ENCODE measurements at regions not wholly inside any gene's neighbourhood (a gene's known extent, or its start where the extent isn't known, plus 50 kb on each side); places are given as distances from the start of the nearest gene placed in this dataset.
A peak's percentile ranks its signal among the peaks of the same experiment; 100 is the strongest.

DNA sequence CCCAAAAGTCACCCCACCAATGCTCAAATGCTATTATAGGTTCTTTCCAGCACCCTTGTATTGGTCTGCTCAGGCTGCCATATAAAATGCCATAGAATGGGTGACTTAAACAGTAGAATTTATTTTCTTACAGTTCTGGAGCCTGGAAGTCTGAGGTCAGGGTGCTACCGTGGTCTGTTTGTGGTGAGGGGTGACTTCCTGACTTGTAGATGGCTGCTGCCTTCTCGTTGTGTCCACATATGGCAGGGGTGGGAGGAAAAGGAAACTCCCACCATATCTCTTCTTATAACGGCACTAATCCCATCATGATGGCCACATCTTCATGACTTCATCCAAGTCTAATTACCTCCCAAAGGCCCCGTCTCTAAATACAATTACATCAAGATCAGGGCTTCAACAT, 257.8 kb upstream of the TARS1 start:
- in situ Hi-C loops (cut with HindIII; ENCODE audit: low pct_ligation_motif_present, low sequenced_read_pairs) = no loop called here
- Histone ChIP-seq H3K4me3 (ENCODE audit: low read depth, low read length) (no peak overlapping the region), H3K27ac (no peak overlapping the region), H3K27me3 (replicated peaks) (no peaks in the 10 kb centered on the region), H3K36me3 (replicated peaks) (no peaks in the 10 kb centered on the region)
- no peak for DNase-seq
- TF ChIP-seq, protein P1, sequence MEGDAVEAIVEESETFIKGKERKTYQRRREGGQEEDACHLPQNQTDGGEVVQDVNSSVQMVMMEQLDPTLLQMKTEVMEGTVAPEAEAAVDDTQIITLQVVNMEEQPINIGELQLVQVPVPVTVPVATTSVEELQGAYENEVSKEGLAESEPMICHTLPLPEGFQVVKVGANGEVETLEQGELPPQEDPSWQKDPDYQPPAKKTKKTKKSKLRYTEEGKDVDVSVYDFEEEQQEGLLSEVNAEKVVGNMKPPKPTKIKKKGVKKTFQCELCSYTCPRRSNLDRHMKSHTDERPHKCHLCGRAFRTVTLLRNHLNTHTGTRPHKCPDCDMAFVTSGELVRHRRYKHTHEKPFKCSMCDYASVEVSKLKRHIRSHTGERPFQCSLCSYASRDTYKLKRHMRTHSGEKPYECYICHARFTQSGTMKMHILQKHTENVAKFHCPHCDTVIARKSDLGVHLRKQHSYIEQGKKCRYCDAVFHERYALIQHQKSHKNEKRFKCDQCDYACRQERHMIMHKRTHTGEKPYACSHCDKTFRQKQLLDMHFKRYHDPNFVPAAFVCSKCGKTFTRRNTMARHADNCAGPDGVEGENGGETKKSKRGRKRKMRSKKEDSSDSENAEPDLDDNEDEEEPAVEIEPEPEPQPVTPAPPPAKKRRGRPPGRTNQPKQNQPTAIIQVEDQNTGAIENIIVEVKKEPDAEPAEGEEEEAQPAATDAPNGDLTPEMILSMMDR (IDR thresholded peaks at IDR 0.05; ENCODE audit: low read depth, low read length, missing control alignments) = no peak

DNA sequence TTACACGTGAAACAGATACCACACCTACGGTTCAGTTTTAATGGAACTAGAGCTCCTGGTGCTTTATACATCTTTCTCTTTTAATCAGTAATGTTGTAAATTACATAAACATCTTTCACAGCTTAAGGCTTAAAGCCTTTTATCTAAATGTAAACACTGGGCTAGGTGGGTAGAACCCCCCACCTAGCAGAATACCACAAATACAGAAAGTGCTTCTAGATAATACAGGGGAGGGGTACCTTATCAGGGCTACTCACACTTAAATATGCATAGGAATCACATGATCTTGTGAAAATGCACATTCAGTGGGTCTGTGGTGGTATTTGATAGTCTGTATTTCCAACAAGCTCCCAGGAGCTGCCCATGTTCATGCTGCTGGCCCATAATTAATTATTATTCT, 256.4 kb upstream of the TARS1 start:
- in situ Hi-C loops (cut with HindIII; ENCODE audit: low pct_ligation_motif_present, low sequenced_read_pairs) = no loop called here

DNA sequence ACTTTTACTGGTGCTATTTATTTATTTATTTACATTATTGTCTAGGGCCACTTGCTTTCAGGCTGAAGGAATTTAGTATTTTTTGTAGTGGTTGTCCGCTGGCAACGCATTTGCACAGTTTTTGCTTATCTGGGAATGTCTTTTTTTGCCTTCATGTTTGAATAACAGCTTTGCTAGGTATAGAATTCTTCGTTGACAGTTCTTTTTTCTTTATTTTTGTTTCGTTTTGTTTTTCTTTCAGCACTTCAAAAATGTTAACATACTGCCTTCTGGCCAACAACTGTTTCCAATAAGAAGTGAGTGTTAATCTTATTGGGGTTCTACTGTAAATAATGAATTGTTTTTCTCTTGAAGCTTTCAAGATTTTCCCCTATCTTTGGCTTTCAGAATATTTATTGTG, 252.7 kb upstream of the TARS1 start:
- TF ChIP-seq, protein P1 (IDR thresholded peaks at IDR 0.05; ENCODE audit: low read depth, low read length, missing control alignments) = no peak
- H3K36me3 ChIP-seq (replicated peaks) = no peaks in the 10 kb centered on the region
- no peak overlapping the region for H3K4me3 ChIP-seq (ENCODE audit: low read depth, low read length)
- no peak overlapping the region for H3K27ac ChIP-seq
- DNase-seq = no peak
- no peaks in the 10 kb centered on the region for H3K27me3 ChIP-seq (replicated peaks)
- in situ Hi-C loops (cut with HindIII; ENCODE audit: low pct_ligation_motif_present, low sequenced_read_pairs) = no loop called here

More for the DNA sequence above, 256.4 kb upstream of the TARS1 start:
- no peak overlapping the region for H3K4me3 ChIP-seq (ENCODE audit: low read depth, low read length)
- TF ChIP-seq, protein P1 (IDR thresholded peaks at IDR 0.05; ENCODE audit: low read depth, low read length, missing control alignments) = no peak
- no peaks in the 10 kb centered on the region for H3K27me3 ChIP-seq (replicated peaks)
- H3K36me3 ChIP-seq (replicated peaks) = no peaks in the 10 kb centered on the region
- no peak overlapping the region for H3K27ac ChIP-seq
- no peak for DNase-seq

DNA sequence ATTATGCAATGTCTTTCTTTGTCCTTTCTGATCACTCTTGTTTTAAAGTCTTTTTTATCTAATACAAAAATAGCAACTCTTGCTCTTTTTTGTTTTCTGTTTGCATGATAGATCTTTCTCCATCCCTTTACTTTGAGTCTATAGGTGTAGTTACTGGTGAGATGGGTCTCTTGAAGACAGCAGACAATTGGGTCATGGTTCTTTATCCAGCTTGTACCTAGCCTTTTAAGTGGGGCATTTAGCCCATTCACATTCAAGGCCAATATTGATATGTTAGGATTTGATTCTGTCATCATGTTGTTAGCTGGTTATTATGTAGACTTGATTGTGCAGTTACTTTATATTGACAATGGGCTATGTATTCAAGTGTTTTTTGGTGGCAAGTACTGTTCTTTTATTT, 245.9 kb upstream of the TARS1 start:
- no peaks in the 10 kb centered on the region for H3K27me3 ChIP-seq (replicated peaks)
- H3K4me3 ChIP-seq (ENCODE audit: low read depth, low read length) = no peak overlapping the region
- no peak overlapping the region for H3K27ac ChIP-seq
- TF ChIP-seq, protein P1 (IDR thresholded peaks at IDR 0.05; ENCODE audit: low read depth, low read length, missing control alignments) = no peak
- H3K36me3 ChIP-seq (replicated peaks) = no peaks in the 10 kb centered on the region
- DNase-seq = no peak
- in situ Hi-C loops (cut with HindIII; ENCODE audit: low pct_ligation_motif_present, low sequenced_read_pairs) = no loop called here

DNA sequence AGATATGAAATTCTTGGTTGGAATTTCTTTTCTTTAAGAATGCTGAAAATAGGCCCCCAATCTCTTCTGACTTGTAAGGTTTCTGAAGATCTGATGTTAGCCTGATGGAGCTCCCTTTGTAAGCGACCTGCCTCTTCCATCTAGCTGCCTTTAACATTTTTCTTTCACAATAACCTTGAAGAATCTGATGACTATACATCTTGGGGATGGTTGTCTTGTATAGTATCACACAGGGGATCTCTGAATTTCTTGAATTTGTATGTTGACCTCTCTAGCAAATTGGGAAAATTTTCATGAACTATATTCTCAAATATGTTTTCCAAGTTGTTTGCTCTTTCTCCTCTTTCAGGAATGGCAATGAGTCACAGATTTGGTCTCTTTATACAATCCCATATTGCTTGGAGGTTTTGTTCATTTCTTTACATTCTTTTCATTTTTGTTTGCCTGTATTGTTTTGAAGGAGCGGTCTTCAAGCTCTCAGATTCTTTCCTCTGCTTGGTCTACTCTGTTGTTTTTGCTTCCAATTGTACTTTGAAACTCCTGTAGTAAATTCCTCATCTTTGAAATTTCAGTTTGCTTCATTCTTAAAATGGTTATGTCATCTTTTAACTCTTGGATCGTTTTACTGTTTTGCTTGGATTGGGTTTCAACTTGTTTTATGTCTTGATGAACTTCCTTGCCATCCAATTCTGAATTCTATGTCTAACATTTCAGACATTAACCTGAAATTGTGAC, 245.2 kb upstream of the TARS1 start:
- Histone ChIP-seq H3K36me3 (replicated peaks) (no peaks in the 10 kb centered on the region), H3K27me3 (replicated peaks) (no peaks in the 10 kb centered on the region), H3K27ac (peak overlapping the region; percentile 39), H3K4me3 (ENCODE audit: low read depth, low read length) (no peak overlapping the region)
- DNase-seq = peak; percentile 25
- TF ChIP-seq, protein P1 (IDR thresholded peaks at IDR 0.05; ENCODE audit: low read depth, low read length, missing control alignments) = no peak
- in situ Hi-C loops (cut with HindIII; ENCODE audit: low pct_ligation_motif_present, low sequenced_read_pairs) = no loop called here

DNA sequence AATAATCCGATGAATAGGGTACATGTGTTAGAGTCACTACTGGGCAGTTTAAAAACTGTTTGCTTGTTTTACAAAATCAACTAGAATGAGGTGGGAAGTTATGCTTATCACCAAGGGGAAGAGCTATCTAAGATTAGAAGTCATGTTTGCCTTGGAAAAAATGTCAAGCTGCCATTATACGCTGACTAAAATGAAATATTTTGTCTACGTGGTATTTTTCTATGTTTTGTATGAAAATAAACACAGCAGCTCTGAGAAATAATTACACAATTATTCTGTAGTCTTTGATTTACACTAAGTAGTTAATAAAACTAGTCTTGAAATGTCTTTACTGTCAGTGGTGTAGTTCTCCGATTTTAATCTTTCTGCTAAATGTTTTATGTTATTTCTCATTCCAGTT, 241.9 kb upstream of the TARS1 start:
- H3K27ac ChIP-seq = no peak overlapping the region
- TF ChIP-seq, protein P1 (IDR thresholded peaks at IDR 0.05; ENCODE audit: low read depth, low read length, missing control alignments) = no peak
- H3K27me3 ChIP-seq (replicated peaks) = no peaks in the 10 kb centered on the region
- no peaks in the 10 kb centered on the region for H3K36me3 ChIP-seq (replicated peaks)
- DNase-seq = no peak
- in situ Hi-C loops (cut with HindIII; ENCODE audit: low pct_ligation_motif_present, low sequenced_read_pairs) = no loop called here
- no peak overlapping the region for H3K4me3 ChIP-seq (ENCODE audit: low read depth, low read length)

Data from brain microvascular endothelial cell (primary cell).